PC-9 (cell line): ENCODE measurements at regions not wholly inside any gene's neighbourhood (a gene's known extent, or its start where the extent isn't known, plus 50 kb on each side); places are given as distances from the start of the nearest gene placed in this dataset.
"Not testable (repeated sequence)": the region's sequence is repeated elsewhere in the genome, so short reads cannot be mapped to it uniquely, and the experiment has no call there.

ENCODE experiments used
- BruUV-seq: library from RNA; stranded (reverse); fragments of 400-500 nt; replicated peaks from 2 replicates; lab custom pipeline; 2021; lab: Mats Ljungman, UMichigan
- CTCF ChIA-PET: fragments of 300-600 bp; sonication (Branson Sonifier 250); formaldehyde crosslinking; loops from one replicate; lab custom pipeline; 2022; ENCODE audit warnings: antibody characterized with exemption; lab: Charles Lee
- POLR2A ChIA-PET: fragments of 300-600 bp; sonication (Branson Sonifier 250); formaldehyde crosslinking; loops from one replicate; lab custom pipeline; 2022; ENCODE audit warnings: antibody characterized with exemption; ENCODE audit not compliant: unreplicated experiment; lab: Charles Lee
- DNase-seq, 2 experiments: peaks; one replicate each; pipeline versions ENCODE4 v3.0.0 to v3.0.0-alpha.2; 2015 to 2022; ENCODE audit warnings: mixed read lengths in 1 of 2
- H2AFZ ChIP-seq: fragments of 200-600 bp; sonication (generic); 2 replicates; pipeline ENCODE4 v1.8.1; 2017; ENCODE audit warnings: antibody characterized with exemption
- H3F3A ChIP-seq: fragments of 200-600 bp; sonication (generic); 2 replicates; pipeline ENCODE4 v1.8.1; 2017; ENCODE audit warnings: antibody characterized with exemption, mild to moderate bottlenecking, low read depth; ENCODE audit not compliant: insufficient read depth
- H3K27ac ChIP-seq: fragments of 200-600 bp; sonication (generic); 2 replicates; pipeline ENCODE4 v1.6.1; 2016; ENCODE audit warnings: mixed run types
- H3K27me3 ChIP-seq: fragments of 200-600 bp; sonication (generic); 2 replicates; pipeline ENCODE4 v1.6.1; 2016; ENCODE audit warnings: low read depth, mixed run types; ENCODE audit not compliant: insufficient read depth
- H3K36me3 ChIP-seq: fragments of 200-600 bp; sonication (generic); 2 replicates; pipeline ENCODE4 v1.6.1; 2016; ENCODE audit warnings: low read depth, mixed run types
- H3K4me1 ChIP-seq: fragments of 200-600 bp; sonication (generic); replicated peaks from 2 replicates; pipeline ENCODE4 v1.6.1; 2016; ENCODE audit warnings: mixed run types; ENCODE audit not compliant: insufficient read depth
- H3K4me2 ChIP-seq: fragments of 200-600 bp; sonication (generic); 2 replicates; pipeline ENCODE4 v1.6.1; 2017; ENCODE audit warnings: mixed run types
- H3K4me3 ChIP-seq: fragments of 200-600 bp; sonication (generic); 2 replicates; pipeline ENCODE4 v1.6.1; 2016; ENCODE audit warnings: mixed run types
- H3K79me2 ChIP-seq: fragments of 200-600 bp; sonication (generic); 2 replicates; pipeline ENCODE4 v1.6.1; 2017; ENCODE audit warnings: low read depth, mixed run types
- H3K9me2 ChIP-seq: fragments of 200-600 bp; sonication (generic); 2 replicates; pipeline ENCODE4 v1.8.1; 2017; ENCODE audit warnings: mild to moderate bottlenecking; ENCODE audit not compliant: insufficient read depth
- H3K9me3 ChIP-seq: fragments of 200-600 bp; sonication (generic); 2 replicates; pipeline ENCODE4 v1.8.1; 2016; ENCODE audit warnings: low read depth; ENCODE audit not compliant: insufficient read depth
- H4K20me1 ChIP-seq: fragments of 200-600 bp; sonication (generic); 2 replicates; pipeline ENCODE4 v1.8.1; 2017; ENCODE audit not compliant: insufficient read depth
- EZH2 ChIP-seq: fragments of 200-600 bp; sonication (generic); IDR thresholded peaks from 2 replicates; pipeline ENCODE4 v1.8.0; 2017; ENCODE audit warnings: antibody characterized with exemption, low read depth
- intact Hi-C: fragments of 100-400 bp; cut with micrococcal nuclease; formaldehyde crosslinking; loops from one replicate; pipeline ENCODE4 v1.10.0; 2022; ENCODE audit not compliant: unreplicated experiment
- TF ChIP-seq, protein P1 (sequence below): fragments of 200-600 bp; sonication (generic); conservative IDR thresholded peaks from 2 replicates; pipeline ENCODE4 v1.6.1; 2017; ENCODE audit warnings: mixed run types, antibody characterized with exemption, mild to moderate bottlenecking, moderate library complexity

DNA sequence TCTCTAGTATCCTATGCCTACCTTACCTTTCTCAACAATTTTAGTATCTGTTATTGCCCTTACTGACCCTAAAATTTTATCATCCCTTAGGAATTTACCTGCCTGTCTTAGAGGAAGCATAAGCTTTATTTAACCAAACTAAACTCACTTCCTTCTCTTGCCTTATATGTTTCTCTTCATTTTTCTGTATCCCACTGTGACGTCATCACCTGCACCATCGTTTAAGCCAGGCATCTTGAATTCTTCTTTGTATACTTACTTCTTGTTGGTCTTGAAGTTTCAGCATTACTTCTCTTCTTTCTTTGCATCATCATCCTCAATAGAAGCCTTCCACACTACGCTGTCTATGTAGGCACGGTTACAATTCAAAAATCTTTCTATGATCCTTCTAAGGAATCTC, 231.0 kb upstream of the SMIM30 start:
- Histone ChIP-seq H3K9me2 (no peaks in the 10 kb centered on the region; the same call in 1 of the 2 replicates), H3F3A (no peaks in the 10 kb centered on the region), H3K79me2 (no peaks in the 10 kb centered on the region), H3K9me3 (no peaks in the 10 kb centered on the region), H4K20me1 (no peaks in the 10 kb centered on the region), H2AFZ (no peak overlapping the region), H3K36me3 (no peaks in the 10 kb centered on the region), H3K27me3 (no peaks in the 10 kb centered on the region), H3K27ac (no peak overlapping the region), H3K4me2 (no peak overlapping the region), H3K4me1 (no peaks in the 10 kb centered on the region), H3K4me3 (no peak overlapping the region)
- DNase-seq, result no peak
- BruUV-seq, result no TSS peak
- intact Hi-C loops, result no loop called here
- ChIA-PET POLR2A (no interaction called here), CTCF (no interaction called here)
- TF ChIP-seq, protein P1, sequence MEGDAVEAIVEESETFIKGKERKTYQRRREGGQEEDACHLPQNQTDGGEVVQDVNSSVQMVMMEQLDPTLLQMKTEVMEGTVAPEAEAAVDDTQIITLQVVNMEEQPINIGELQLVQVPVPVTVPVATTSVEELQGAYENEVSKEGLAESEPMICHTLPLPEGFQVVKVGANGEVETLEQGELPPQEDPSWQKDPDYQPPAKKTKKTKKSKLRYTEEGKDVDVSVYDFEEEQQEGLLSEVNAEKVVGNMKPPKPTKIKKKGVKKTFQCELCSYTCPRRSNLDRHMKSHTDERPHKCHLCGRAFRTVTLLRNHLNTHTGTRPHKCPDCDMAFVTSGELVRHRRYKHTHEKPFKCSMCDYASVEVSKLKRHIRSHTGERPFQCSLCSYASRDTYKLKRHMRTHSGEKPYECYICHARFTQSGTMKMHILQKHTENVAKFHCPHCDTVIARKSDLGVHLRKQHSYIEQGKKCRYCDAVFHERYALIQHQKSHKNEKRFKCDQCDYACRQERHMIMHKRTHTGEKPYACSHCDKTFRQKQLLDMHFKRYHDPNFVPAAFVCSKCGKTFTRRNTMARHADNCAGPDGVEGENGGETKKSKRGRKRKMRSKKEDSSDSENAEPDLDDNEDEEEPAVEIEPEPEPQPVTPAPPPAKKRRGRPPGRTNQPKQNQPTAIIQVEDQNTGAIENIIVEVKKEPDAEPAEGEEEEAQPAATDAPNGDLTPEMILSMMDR, result no peak
- no peak for TF ChIP-seq EZH2

- TF ChIP-seq EZH2, result no peak
- TF ChIP-seq, protein P1, result no peak
Observed at GRCh38 chr7:113339661-113340060, 221.3 kb upstream of the SMIM30 start.

DNA sequence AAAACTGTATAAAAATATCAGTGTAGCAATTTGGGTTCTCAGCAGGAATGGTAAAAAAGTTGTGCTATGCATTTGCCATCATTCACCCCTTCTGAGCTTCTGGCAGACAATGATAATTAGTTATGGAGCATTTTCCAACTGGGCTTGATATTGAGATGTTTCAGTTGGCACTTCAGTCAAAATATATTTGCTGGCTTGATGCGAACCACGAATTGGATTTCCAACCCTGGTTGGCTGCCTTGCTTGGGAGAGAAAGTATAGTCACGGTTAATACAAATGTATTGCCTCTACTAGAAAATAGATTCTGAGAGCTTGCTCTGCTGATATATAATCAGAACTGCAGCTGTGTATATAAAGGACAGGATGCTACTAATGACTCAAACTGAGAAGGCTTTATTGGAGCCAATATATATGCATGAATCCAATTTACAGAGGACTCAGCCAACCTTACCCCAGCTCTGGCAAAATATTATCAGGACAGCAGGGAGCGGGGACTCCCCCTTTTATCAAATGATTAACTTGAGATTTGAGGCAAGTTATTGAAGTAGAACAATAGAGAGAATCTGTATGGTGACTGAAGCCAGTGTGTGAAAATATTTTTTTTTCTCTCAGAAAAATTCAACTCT, 219.8 kb upstream of the SMIM30 start:
- Histone ChIP-seq H3K9me2 (no peaks in the 10 kb centered on the region), H3K9me3 (no peaks in the 10 kb centered on the region), H3K4me3 (no peak overlapping the region), H3K27me3 (no peaks in the 10 kb centered on the region), H3K27ac (no peak overlapping the region), H3K4me2 (no peak overlapping the region), H3K36me3 (no peaks in the 10 kb centered on the region), H2AFZ (no peak overlapping the region), H3K79me2 (no peaks in the 10 kb centered on the region), H4K20me1 (no peaks in the 10 kb centered on the region; the same call in 1 of the 2 replicates), H3F3A (no peaks in the 10 kb centered on the region), H3K4me1 (no peaks in the 10 kb centered on the region)
- ChIA-PET POLR2A (no interaction called here), CTCF (no interaction called here)
- intact Hi-C loops, result no loop called here
- BruUV-seq, result no TSS peak
- no peak for DNase-seq
- TF ChIP-seq, protein P1, result no peak
- no peak for TF ChIP-seq EZH2

More at GRCh38 chr7:113339661-113340060, 221.3 kb upstream of the SMIM30 start:
- POLR2A ChIA-PET, result no interaction called here
- Histone ChIP-seq H4K20me1 (no peaks in the 10 kb centered on the region; the same call in 1 of the 2 replicates), H3K4me3 (no peak overlapping the region), H3K4me2 (no peak overlapping the region), H3K4me1 (no peaks in the 10 kb centered on the region), H2AFZ (no peak overlapping the region), H3K36me3 (no peaks in the 10 kb centered on the region), H3K9me2 (no peaks in the 10 kb centered on the region), H3K79me2 (no peaks in the 10 kb centered on the region), H3F3A (no peaks in the 10 kb centered on the region), H3K9me3 (no peaks in the 10 kb centered on the region), H3K27me3 (no peaks in the 10 kb centered on the region), H3K27ac (no peak overlapping the region)
- DNase-seq, result no peak
- CTCF ChIA-PET, result no interaction called here
- BruUV-seq, result no TSS peak
- intact Hi-C loops, result no loop called here

DNA sequence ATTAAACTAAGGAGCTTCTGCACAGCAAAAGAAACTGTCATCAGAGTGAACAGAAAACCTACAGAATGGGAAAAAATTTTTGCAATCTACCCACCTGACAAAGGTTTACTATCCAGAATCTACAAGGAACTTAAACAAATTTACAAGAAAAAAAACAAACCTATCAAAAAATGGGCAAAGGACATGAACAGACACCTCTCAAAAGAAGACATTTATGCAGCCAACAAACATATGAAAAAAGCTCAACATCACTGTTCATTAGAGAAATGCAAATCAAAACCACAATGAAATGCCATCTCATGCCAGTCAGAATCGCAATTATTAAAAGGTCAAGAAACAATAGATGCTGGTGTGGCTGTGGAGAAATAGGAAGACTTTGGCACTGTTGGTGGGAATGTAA, 218.5 kb upstream of the SMIM30 start:
- H2AFZ ChIP-seq, H4K20me1 ChIP-seq, intact Hi-C loops, DNase-seq, CTCF ChIA-PET, H3K4me1 ChIP-seq, H3K9me2 ChIP-seq, H3K79me2 ChIP-seq, H3K9me3 ChIP-seq, H3K4me2 ChIP-seq, H3K36me3 ChIP-seq, H3F3A ChIP-seq, BruUV-seq, H3K27ac ChIP-seq, H3K27me3 ChIP-seq, H3K4me3 ChIP-seq, POLR2A ChIA-PET: not testable (repeated sequence)
